NT2/D1 (cell line): ENCODE measurements at regions not wholly inside any gene's neighbourhood (a gene's known extent, or its start where the extent isn't known, plus 50 kb on each side); places are given as distances from the start of the nearest gene placed in this dataset.

Experiments
- SUZ12 ChIP-seq: IDR thresholded peaks from 2 replicates; pipeline ENCODE4 v1.6.1; 2011; ENCODE audit not compliant: insufficient read length, insufficient read depth; ENCODE audit errors: extremely low read depth
- YY1 ChIP-seq: IDR thresholded peaks from 2 replicates; pipeline ENCODE4 v1.6.1; 2011; ENCODE audit not compliant: insufficient read length, insufficient read depth
- ZNF274 ChIP-seq: IDR thresholded peaks from 2 replicates; pipeline ENCODE4 v1.6.1; 2011; ENCODE audit warnings: mild to moderate bottlenecking, low read depth, low read length

DNA sequence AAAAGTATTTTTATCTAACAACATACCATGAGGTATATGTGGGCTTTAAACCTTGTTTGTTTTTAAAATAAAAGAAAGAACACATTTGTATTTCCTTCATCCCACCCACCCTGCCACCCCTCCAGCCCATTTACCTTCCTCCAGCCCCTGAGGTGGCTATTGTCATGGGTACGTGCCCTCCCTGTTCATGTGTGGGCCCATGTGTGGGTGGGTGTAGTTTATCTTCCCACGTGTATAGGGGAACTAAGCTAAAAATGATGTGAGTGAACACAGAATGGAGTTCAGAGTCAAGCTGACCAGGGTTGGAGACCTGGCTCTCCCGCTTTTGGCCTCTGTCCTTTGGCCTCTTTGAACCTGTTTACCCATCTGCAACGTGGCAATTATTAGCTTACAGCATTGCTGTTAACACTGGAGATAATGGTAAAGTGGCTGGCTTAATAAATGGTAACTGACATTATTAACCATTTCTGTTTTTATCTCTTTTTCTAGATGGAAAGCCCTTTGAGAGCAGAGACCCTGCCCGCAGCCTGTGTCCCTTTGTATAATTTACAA lies 78.1 kb upstream of the WDR26 start:
- TF ChIP-seq ZNF274 (no peak), SUZ12 (no peak), YY1 (no peak)
